22Rv1 (cell line): ENCODE measurements at regions not wholly inside any gene's neighbourhood (a gene's known extent, or its start where the extent isn't known, plus 50 kb on each side); places are given as distances from the start of the nearest gene placed in this dataset.

ENCODE experiments used
- CTCF ChIP-seq: fragments of 450-650 bp; IDR thresholded peaks from 2 replicates; pipeline ENCODE4 v1.5.1; 2017; ENCODE audit warnings: mild to moderate bottlenecking
- ZFX ChIP-seq: fragments of 450-650 bp; IDR thresholded peaks from 2 replicates; pipeline ENCODE4 v1.6.1; 2017; ENCODE audit warnings: antibody characterized with exemption, borderline replicate concordance

- TF ChIP-seq CTCF (no peak), ZFX (no peak)
Observed at GRCh38 chr2:212712991-212713390, 174.4 kb upstream of the ERBB4 start.
